K562 (cell line): ENCODE measurements at regions not wholly inside any gene's neighbourhood (a gene's known extent, or its start where the extent isn't known, plus 50 kb on each side); places are given as distances from the start of the nearest gene placed in this dataset.

Experiments used
- ATAC-seq: fragments of 200-7000 bp; cut with Tn5 transposase; 3 replicates; pipeline ENCODE4 v1.9.1; 2020; ENCODE audit warnings: moderate library complexity
- BruUV-seq: library from RNA; stranded (reverse); fragments of 400-500 nt; replicated peaks from 2 replicates; lab custom pipeline; 2021; lab: Mats Ljungman, UMichigan
- CTCF ChIA-PET: fragments of 300-600 bp; formaldehyde crosslinking; extraction: SDS; loops from one replicate; lab custom pipeline; 2021; ENCODE audit warnings: low intra/inter-chr PET ratio; lab: Yijun Ruan, JAX
- POLR2A ChIA-PET: fragments of 300-600, 350-650 bp; sonication (Branson Sonifier 250); formaldehyde crosslinking; extraction: SDS; loops from one replicate; lab custom pipeline; 2021; ENCODE audit warnings: antibody characterized with exemption, inconsistent platforms; lab: Yijun Ruan, JAX
- DNase-seq, 4 experiments: peaks; one replicate each; pipeline versions ENCODE4 v3.0.0 to v3.0.0-alpha.2; 2011 to 2018; ENCODE audit warnings: low spot score in 3 of 4, mixed read lengths in 3 of 4; ENCODE audit errors: extremely low read depth in 1 of 4
- FAIRE-seq: peaks from 2 replicates; lab custom pipeline; 2011; peaks lifted over from hg19 to GRCh38; lab: Jason Lieb, UNC
- H2AFZ ChIP-seq: 2 replicates; pipeline ENCODE4 v1.6.0; 2011; ENCODE audit warnings: low read depth, low read length, control low read depth, inconsistent platforms
- H3K27ac ChIP-seq: fragments of 200-600 bp; 3 replicates; pipeline ENCODE4 v1.8.0; 2011; ENCODE audit warnings: low read depth, mild to moderate bottlenecking, control low read depth, inconsistent platforms, low read length, moderate library complexity, mixed read lengths; ENCODE audit errors: extremely low read depth
- H3K27me3 ChIP-seq, 2 experiments: fragments of 300-600 bp in 1 of 2; 2 replicates in 1 of 2; 3 replicates in 1 of 2; pipeline versions ENCODE4 v1.6.0 to v1.8.0; 2011; ENCODE audit warnings: inconsistent platforms in 2 of 2, low read length in 2 of 2, mild to moderate bottlenecking in 1 of 2, mixed read lengths in 1 of 2, moderate library complexity in 1 of 2; ENCODE audit not compliant: control insufficient read depth in 2 of 2, insufficient read depth in 2 of 2
- H3K36me3 ChIP-seq: fragments of 300-600 bp; 3 replicates; pipeline ENCODE4 v1.8.0; 2011; ENCODE audit warnings: mild to moderate bottlenecking, low read length, inconsistent platforms; ENCODE audit not compliant: control insufficient read depth, insufficient read depth
- H3K4me1 ChIP-seq, 2 experiments: fragments of 200-600 bp in 1 of 2; replicated peaks in 1 of 2; 2 replicates in 1 of 2; 3 replicates in 1 of 2; pipeline versions ENCODE4 v1.5.1 to v1.8.0; 2011; ENCODE audit warnings: inconsistent platforms in 2 of 2, low read length in 2 of 2, mild to moderate bottlenecking in 1 of 2, mixed read lengths in 1 of 2, moderate library complexity in 1 of 2; ENCODE audit not compliant: control insufficient read depth in 2 of 2, insufficient read depth in 2 of 2
- H3K4me2 ChIP-seq: 2 replicates; pipeline ENCODE4 v1.6.1; 2011; ENCODE audit warnings: low read length, control low read depth, inconsistent platforms, mixed read lengths; ENCODE audit not compliant: insufficient read depth
- H3K4me3 ChIP-seq: fragments of 200-600 bp; sonication (generic), shearing (Covaris generic); 2 replicates; pipeline ENCODE4 v1.5.1; 2016; ENCODE audit warnings: control low read depth, inconsistent platforms
- H3K79me2 ChIP-seq: fragments of 200-600 bp; 3 replicates; pipeline ENCODE4 v1.8.0; 2011; ENCODE audit warnings: low read length, inconsistent platforms; ENCODE audit not compliant: control insufficient read depth, insufficient read depth
- H3K9ac ChIP-seq, 2 experiments: 2 replicates each; pipeline versions ENCODE4 v1.6.0 to v1.6.1; 2011; ENCODE audit warnings: low read depth in 2 of 2, low read length in 2 of 2, control low read depth in 1 of 2, inconsistent platforms in 1 of 2, mild to moderate bottlenecking in 1 of 2, mixed read lengths in 1 of 2; ENCODE audit not compliant: insufficient read depth in 1 of 2
- H3K9me1 ChIP-seq: one replicate; pipeline ENCODE4 v1.6.0; 2011; ENCODE audit warnings: inconsistent platforms, mild to moderate bottlenecking, low read length, moderate library complexity; ENCODE audit not compliant: control insufficient read depth, insufficient read depth
- H3K9me3 ChIP-seq: replicated peaks from 2 replicates; pipeline ENCODE4 v1.5.1; 2011; ENCODE audit warnings: low read depth, low read length, inconsistent platforms; ENCODE audit not compliant: control insufficient read depth, insufficient read depth
- H4K20me1 ChIP-seq: replicated peaks from 2 replicates; pipeline ENCODE4 v1.6.1; 2011; ENCODE audit warnings: low read length, inconsistent platforms, mixed read lengths; ENCODE audit not compliant: control insufficient read depth, insufficient read depth
- CREBBP ChIP-seq: IDR thresholded peaks from one replicate; pipeline ENCODE4 v1.6.1; 2012; ENCODE audit warnings: low read depth, mild to moderate bottlenecking, control low read depth, inconsistent platforms, low read length
- ETV6 ChIP-seq, 3 experiments: fragments of 150-350 bp in 1 of 3; sonication (generic) in 1 of 3; formaldehyde crosslinking in 1 of 3; IDR thresholded peaks; 2 replicates each; pipeline versions ENCODE4 v1.6.1 to v1.8.0; 2014 to 2022; ENCODE audit warnings: borderline replicate concordance in 2 of 3, low read depth in 2 of 3, antibody characterized with exemption in 1 of 3, low read length in 1 of 3, mild to moderate bottlenecking in 1 of 3, missing genetic modification reagents in 1 of 3
- KAT7 ChIP-seq: sonication (generic); formaldehyde crosslinking; IDR thresholded peaks from 2 replicates; pipeline ENCODE4 v1.8.0; 2022; ENCODE audit warnings: missing genetic modification reagents, mild to moderate bottlenecking, borderline replicate concordance
- RBFOX2 ChIP-seq: fragments of 200-400 bp; formaldehyde crosslinking; IDR thresholded peaks from 2 replicates; pipeline ENCODE4 v1.6.1; 2017; ENCODE audit warnings: low read depth, mild to moderate bottlenecking, low read length, moderate library complexity
- STAT5A ChIP-seq: IDR thresholded peaks from 2 replicates; pipeline ENCODE4 v1.6.1; 2012; ENCODE audit warnings: low read length, inconsistent platforms, borderline replicate concordance
- TFAP4 ChIP-seq: sonication (generic); formaldehyde crosslinking; IDR thresholded peaks from 2 replicates; pipeline ENCODE4 v1.8.0; 2022; ENCODE audit warnings: missing genetic modification reagents, mild to moderate bottlenecking, moderate library complexity, borderline replicate concordance
- ZNF436 ChIP-seq: fragments of 250-450, 450-650 bp; sonication (Bioruptor Pico); formaldehyde crosslinking; IDR thresholded peaks from 2 replicates; pipeline ENCODE4 v1.7.0; 2020; ENCODE audit warnings: mild to moderate bottlenecking
- WGBS: fragments of 100-300 bp; shearing (Covaris generic); methylation state at CpG from one replicate; pipeline ENCODE4 v1.1.6; 2016; ENCODE audit warnings: low coverage, mixed read lengths; ENCODE audit not compliant: insufficient coverage; ENCODE audit errors: missing lambda C conversion rate; 5-methylcytosine and 5-hydroxymethylcytosine counted together
- in situ Hi-C: fragments of 300-500 bp; cut with MboI; formaldehyde crosslinking; loops from 4 replicates; pipeline ENCODE4 v1.15.0; 2018; ENCODE audit warnings: inconsistent platforms, mixed read lengths
- intact Hi-C: fragments of 100-400 bp; cut with micrococcal nuclease; formaldehyde crosslinking; loops from 2 replicates; pipeline ENCODE4 v1.14.2; 2022

- Histone ChIP-seq H3K9me3 (no peaks in the 10 kb centered on the region), H3K27me3 (no peaks in the 10 kb centered on the region), H3K4me2 (no peak overlapping the region), H3K9me1 (no peaks in the 10 kb centered on the region), H3K27ac (no peak overlapping the region), H3K4me3 (no peak overlapping the region), H3K4me1 (no peaks in the 10 kb centered on the region), H2AFZ (no peak overlapping the region), H3K79me2 (no peaks in the 10 kb centered on the region), H3K9ac (no peak overlapping the region), H3K36me3 (no peaks in the 10 kb centered on the region), H4K20me1 (no peaks in the 10 kb centered on the region)
- TF ChIP-seq STAT5A (no peak), CREBBP (no peak), RBFOX2 (no peak), KAT7 (CRISPR knock-in tag) (no peak), TFAP4 (no peak), ZNF436 (CRISPR knock-in tag) (no peak), ETV6 (IDR thresholded peaks at IDR 0.05; ENCODE audit: borderline replicate concordance in 1 of 2, low read depth in 2 of 2, low read length in 1 of 2) (no peak), ETV6 (CRISPR knock-in tag; IDR thresholded peaks at IDR 0.05; ENCODE audit: borderline replicate concordance) (no peak)
- no TSS peak for BruUV-seq
- intact Hi-C loops, result no loop called here
- FAIRE-seq (no peak), DNase-seq (no peak), ATAC-seq (no peak)
- CTCF ChIA-PET, result no interaction called here
- 0% methylated on average over 1 of the region's 1 CpG for WGBS
- in situ Hi-C loops, result no loop called here
- POLR2A ChIA-PET, result no interaction called here
Observed at GRCh38 chr4:178712486-178712885, 1270.2 kb upstream of the AGA start.
